ENCODE measurements at regions not wholly inside any gene's neighbourhood (a gene's known extent, or its start where the extent isn't known, plus 50 kb on each side); places are given as distances from the start of the nearest gene placed in this dataset.

- no peak overlapping the region for H3K4me3 ChIP-seq
- WGBS, 2 donors = 15 to 29% methylated on average over 17 of the region's 17 CpGs
- ATAC-seq (peak; percentile 69 to 83 (median 81)), DNase-seq (peak; percentile 73 to 78)
- TF ChIP-seq CTCF (IDR thresholded peaks at IDR 0.05) = peak in 2 of 9 donors; percentile 31 to 33
- intact Hi-C loops (cut with DNase I) = loop anchor here in 4 of 10 donors (5.0 to 10.0 kb wide), 4 partner anchors 115 to 185 kb away; no protein-coding TSS in a partner anchor
- H3K27me3 ChIP-seq = peaks cover 0 to 19% (median 0%) of the 10 kb centered on the region in 7 donors
- no peaks in the 10 kb centered on the region for H3K9me3 ChIP-seq
- H3K36me3 ChIP-seq = no peaks in the 10 kb centered on the region
- H3K4me1 ChIP-seq = peaks cover 6 to 57% (median 31%) of the 10 kb centered on the region in 9 donors
- peak overlapping the region; percentile 35 to 86 (median 75) for H3K27ac ChIP-seq
Observed at GRCh38 chr1:30522031-30523004, 201.1 kb downstream of the MATN1 start.

GRCh38 chr1:30521261-30521865 lies 202.0 kb downstream of the MATN1 start:
- Histone ChIP-seq H3K9me3 (no peaks in the 10 kb centered on the region), H3K27me3 (peaks cover 0 to 19% (median 0%) of the 10 kb centered on the region in 7 donors), H3K36me3 (no peaks in the 10 kb centered on the region), H3K27ac (peak overlapping the region in 9 of 10 donors; percentile 55 to 86 (median 75)), H3K4me1 (peaks cover 2 to 47% (median 23%) of the 10 kb centered on the region in 9 donors), H3K4me3 (no peak overlapping the region)
- intact Hi-C loops (cut with DNase I) = loop anchor here in 4 of 10 donors (5.0 to 10.0 kb wide), 4 partner anchors 116 to 186 kb away; no protein-coding TSS in a partner anchor
- ATAC-seq (no peak), DNase-seq (no peak)
- TF ChIP-seq CTCF (IDR thresholded peaks at IDR 0.05) = no peak
- 64 to 65% methylated on average over 3 of the region's 3 CpGs for WGBS, 2 donors

- Histone ChIP-seq H3K36me3 (no peaks in the 10 kb centered on the region), H3K27me3 (peaks cover 0 to 11% (median 0%) of the 10 kb centered on the region in 7 donors), H3K4me1 (peaks cover 0 to 38% (median 18%) of the 10 kb centered on the region in 9 donors), H3K4me3 (no peak overlapping the region), H3K9me3 (no peaks in the 10 kb centered on the region), H3K27ac (no peak overlapping the region)
- no peak for TF ChIP-seq CTCF (IDR thresholded peaks at IDR 0.05)
- no peak for ATAC-seq
- DNase-seq = no peak
- intact Hi-C loops (cut with DNase I) = loop anchor here in 4 of 10 donors (5.0 to 10.0 kb wide), 4 partner anchors 117 to 187 kb away; no protein-coding TSS in a partner anchor
- WGBS, 2 donors = 66 to 68% methylated on average over 2 of the region's 2 CpGs
Observed at GRCh38 chr1:30520476-30520875, 202.9 kb downstream of the MATN1 start.

GRCh38 chr1:30519201-30519763 lies 204.1 kb downstream of the MATN1 start:
- Histone ChIP-seq H3K4me1 (peaks cover 0 to 30% (median 16%) of the 10 kb centered on the region in 9 donors), H3K36me3 (no peaks in the 10 kb centered on the region), H3K9me3 (no peaks in the 10 kb centered on the region), H3K4me3 (no peak overlapping the region), H3K27ac (no peak overlapping the region), H3K27me3 (peaks cover 0 to 9% (median 0%) of the 10 kb centered on the region in 7 donors)
- ATAC-seq = no peak
- intact Hi-C loops (cut with DNase I) = no loop called here
- DNase-seq = no peak
- TF ChIP-seq CTCF (IDR thresholded peaks at IDR 0.05) = no peak
- 78 to 95% methylated on average over 4 of the region's 4 CpGs for WGBS, 2 donors

All from heart right ventricle (tissue), 16 donors.